ENCODE measurements at regions not wholly inside any gene's neighbourhood (a gene's known extent, or its start where the extent isn't known, plus 50 kb on each side); places are given as distances from the start of the nearest gene placed in this dataset.
A peak's percentile ranks its signal among the peaks of the same experiment; 100 is the strongest.

GRCh38 chr7:22900784-22901183 lies 78.1 kb upstream of the TOMM7 start:
- POLR2A ChIA-PET = no interaction called here
- H3K27me3 Mint-ChIP-seq = peaks cover 13% of the 10 kb centered on the region
- no peak overlapping the region for H3K4me3 Mint-ChIP-seq
- H3K36me3 Mint-ChIP-seq (ENCODE audit: low read depth) = no peaks in the 10 kb centered on the region
- CTCF ChIA-PET = interaction anchor here (1.7 kb wide), 1 partner anchor 154 kb away, joined by 6 read pairs; no protein-coding TSS in a partner anchor
- DNase-seq = no peak
- H3K4me1 Mint-ChIP-seq = peaks cover 15% of the 10 kb centered on the region
- H3K27ac Mint-ChIP-seq = no peak overlapping the region
- H3K9me3 Mint-ChIP-seq = no peaks in the 10 kb centered on the region

GRCh38 chr7:22900101-22900500 lies 77.5 kb upstream of the TOMM7 start:
- no peak for DNase-seq
- Mint-ChIP-seq H3K9me3 (no peaks in the 10 kb centered on the region), H3K27me3 (peaks cover 13% of the 10 kb centered on the region), H3K4me1 (peaks cover 15% of the 10 kb centered on the region), H3K27ac (no peak overlapping the region), H3K36me3 (ENCODE audit: low read depth) (no peaks in the 10 kb centered on the region), H3K4me3 (no peak overlapping the region)
- ChIA-PET CTCF (interaction anchor here (0.8 to 1.7 kb wide), 2 partner anchors 155 to 156 kb away, joined by 3 to 6 read pairs; no protein-coding TSS in a partner anchor), POLR2A (no interaction called here)

- peak; percentile 44 for DNase-seq
- ChIA-PET CTCF (interaction anchor here (2.8 kb wide), 1 partner anchor 159 kb away, joined by 7 read pairs; no protein-coding TSS in a partner anchor), POLR2A (interaction anchor here (3.4 kb wide), 1 partner anchor 12 kb away, joined by 12 read pairs; no protein-coding TSS in a partner anchor)
- H3K9me3 Mint-ChIP-seq = no peaks in the 10 kb centered on the region
- H3K27ac Mint-ChIP-seq = peak overlapping the region; percentile 1
- peaks cover 19% of the 10 kb centered on the region for H3K4me1 Mint-ChIP-seq
- H3K4me3 Mint-ChIP-seq = no peak overlapping the region
- peaks cover 20% of the 10 kb centered on the region for H3K27me3 Mint-ChIP-seq
- no peaks in the 10 kb centered on the region for H3K36me3 Mint-ChIP-seq (ENCODE audit: low read depth)
Measured at GRCh38 chr7:22896917-22897316, 74.3 kb upstream of the TOMM7 start.

GRCh38 chr7:22895828-22896165 lies 73.1 kb upstream of the TOMM7 start:
- DNase-seq = no peak
- ChIA-PET POLR2A (interaction anchor here (3.4 kb wide), 1 partner anchor 11 kb away, joined by 12 read pairs; no protein-coding TSS in a partner anchor), CTCF (interaction anchor here (2.8 kb wide), 1 partner anchor 160 kb away, joined by 7 read pairs; no protein-coding TSS in a partner anchor)
- Mint-ChIP-seq H3K4me1 (peaks cover 19% of the 10 kb centered on the region), H3K27ac (no peak overlapping the region), H3K27me3 (peaks cover 17% of the 10 kb centered on the region), H3K4me3 (no peak overlapping the region), H3K9me3 (no peaks in the 10 kb centered on the region), H3K36me3 (ENCODE audit: low read depth) (no peaks in the 10 kb centered on the region)

GRCh38 chr7:22895140-22895827 lies 72.6 kb upstream of the TOMM7 start:
- Mint-ChIP-seq H3K27ac (no peak overlapping the region), H3K9me3 (no peaks in the 10 kb centered on the region), H3K4me3 (no peak overlapping the region), H3K27me3 (peaks cover 17% of the 10 kb centered on the region), H3K4me1 (peaks cover 19% of the 10 kb centered on the region), H3K36me3 (ENCODE audit: low read depth) (no peaks in the 10 kb centered on the region)
- ChIA-PET POLR2A (interaction anchor here (3.4 kb wide), 1 partner anchor 10 kb away, joined by 12 read pairs; no protein-coding TSS in a partner anchor), CTCF (interaction anchor here (2.8 kb wide), 1 partner anchor 160 kb away, joined by 7 read pairs; no protein-coding TSS in a partner anchor)
- no peak for DNase-seq

GRCh38 chr7:22894546-22894945 lies 71.9 kb upstream of the TOMM7 start:
- H3K27ac Mint-ChIP-seq = no peak overlapping the region
- peaks cover 17% of the 10 kb centered on the region for H3K27me3 Mint-ChIP-seq
- H3K36me3 Mint-ChIP-seq (ENCODE audit: low read depth) = no peaks in the 10 kb centered on the region
- peaks cover 19% of the 10 kb centered on the region for H3K4me1 Mint-ChIP-seq
- no peak overlapping the region for H3K4me3 Mint-ChIP-seq
- POLR2A ChIA-PET = no interaction called here
- no peaks in the 10 kb centered on the region for H3K9me3 Mint-ChIP-seq
- CTCF ChIA-PET = interaction anchor here (2.8 kb wide), 1 partner anchor 161 kb away, joined by 7 read pairs; no protein-coding TSS in a partner anchor
- DNase-seq = no peak

- ChIA-PET POLR2A (no interaction called here), CTCF (no interaction called here)
- no peak for DNase-seq
- Mint-ChIP-seq H3K4me1 (peaks cover 13% of the 10 kb centered on the region), H3K4me3 (no peak overlapping the region), H3K9me3 (no peaks in the 10 kb centered on the region), H3K27me3 (peaks cover 11% of the 10 kb centered on the region), H3K36me3 (ENCODE audit: low read depth) (no peaks in the 10 kb centered on the region), H3K27ac (no peak overlapping the region)
Measured at GRCh38 chr7:22890773-22891172, 68.1 kb upstream of the TOMM7 start.

GRCh38 chr7:22885797-22886261 lies 63.2 kb upstream of the TOMM7 start:
- Mint-ChIP-seq H3K9me3 (no peaks in the 10 kb centered on the region), H3K4me1 (peaks cover 24% of the 10 kb centered on the region), H3K4me3 (peak overlapping the region; percentile 57), H3K27me3 (no peaks in the 10 kb centered on the region), H3K27ac (peak overlapping the region; percentile 90), H3K36me3 (ENCODE audit: low read depth) (peaks cover 4% of the 10 kb centered on the region)
- ChIA-PET POLR2A (interaction anchor here (0.7 to 2.6 kb wide), 9 partner anchors 11 to 133 kb away, joined by 3 to 12 read pairs (median 3); partner anchors contain the start of gene HYCC1), CTCF (interaction anchor here (0.7 to 1.9 kb wide), 11 partner anchors 8 to 325 kb away, joined by 3 to 8 read pairs (median 3); no protein-coding TSS in a partner anchor)
- peak; percentile 77 for DNase-seq

GRCh38 chr7:22884911-22885788 lies 62.5 kb upstream of the TOMM7 start:
- peaks cover 4% of the 10 kb centered on the region for H3K36me3 Mint-ChIP-seq (ENCODE audit: low read depth)
- no peak for DNase-seq
- ChIA-PET POLR2A (interaction anchor here (0.7 to 2.6 kb wide), 11 partner anchors 12 to 940 kb away, joined by 3 to 12 read pairs (median 3); partner anchors contain the start of genes CDCA7L and HYCC1), CTCF (interaction anchor here (0.7 to 1.9 kb wide), 11 partner anchors 8 to 324 kb away, joined by 3 to 8 read pairs (median 3); no protein-coding TSS in a partner anchor)
- peak overlapping the region; percentile 90 for H3K27ac Mint-ChIP-seq
- H3K4me3 Mint-ChIP-seq = no peak overlapping the region
- H3K27me3 Mint-ChIP-seq = no peaks in the 10 kb centered on the region
- H3K9me3 Mint-ChIP-seq = no peaks in the 10 kb centered on the region
- H3K4me1 Mint-ChIP-seq = peaks cover 24% of the 10 kb centered on the region

GRCh38 chr7:22882106-22882505 lies 59.5 kb upstream of the TOMM7 start:
- Mint-ChIP-seq H3K4me3 (no peak overlapping the region), H3K36me3 (ENCODE audit: low read depth) (peaks cover 4% of the 10 kb centered on the region), H3K27me3 (no peaks in the 10 kb centered on the region), H3K9me3 (no peaks in the 10 kb centered on the region), H3K27ac (no peak overlapping the region), H3K4me1 (peaks cover 25% of the 10 kb centered on the region)
- ChIA-PET POLR2A (no interaction called here), CTCF (no interaction called here)
- DNase-seq = no peak

- H3K36me3 Mint-ChIP-seq (ENCODE audit: low read depth) = peaks cover 4% of the 10 kb centered on the region
- H3K27ac Mint-ChIP-seq = no peak overlapping the region
- peaks cover 9% of the 10 kb centered on the region for H3K4me1 Mint-ChIP-seq
- no peak overlapping the region for H3K4me3 Mint-ChIP-seq
- ChIA-PET CTCF (no interaction called here), POLR2A (no interaction called here)
- DNase-seq = no peak
- peaks cover 2% of the 10 kb centered on the region for H3K27me3 Mint-ChIP-seq
- H3K9me3 Mint-ChIP-seq = no peaks in the 10 kb centered on the region
Measured at GRCh38 chr7:22879709-22880306, 57.2 kb upstream of the TOMM7 start.

- Mint-ChIP-seq H3K9me3 (no peaks in the 10 kb centered on the region), H3K4me3 (no peak overlapping the region), H3K27me3 (peaks cover 2% of the 10 kb centered on the region), H3K27ac (no peak overlapping the region), H3K4me1 (peaks cover 4% of the 10 kb centered on the region), H3K36me3 (ENCODE audit: low read depth) (no peaks in the 10 kb centered on the region)
- POLR2A ChIA-PET = no interaction called here
- no peak for DNase-seq
- CTCF ChIA-PET = no interaction called here
Measured at GRCh38 chr7:22879280-22879679, 56.6 kb upstream of the TOMM7 start.
